HepG2 (cell line): ENCODE measurements at regions not wholly inside any gene's neighbourhood (a gene's known extent, or its start where the extent isn't known, plus 50 kb on each side); places are given as distances from the start of the nearest gene placed in this dataset.

Experiments used
- ATAC-seq: fragments of 200-7000 bp; cut with Tn5 transposase; 3 replicates; pipeline ENCODE4 v1.9.1; 2020; ENCODE audit warnings: mild to moderate bottlenecking, moderate library complexity
- BruUV-seq: library from RNA; stranded (reverse); fragments of 400-500 nt; replicated peaks from 2 replicates; lab custom pipeline; 2021; lab: Mats Ljungman, UMichigan
- CTCF ChIA-PET: fragments of 300-600 bp; formaldehyde crosslinking; extraction: SDS; loops from one replicate; lab custom pipeline; 2021; ENCODE audit warnings: low total read pairs, inconsistent platforms, low intra/inter-chr PET ratio; lab: Yijun Ruan, JAX
- POLR2A ChIA-PET: fragments of 350-600 bp; sonication (Branson Sonifier 250); formaldehyde crosslinking; loops from one replicate; lab custom pipeline; 2020; ENCODE audit warnings: antibody characterized with exemption, inconsistent platforms; lab: Yijun Ruan, JAX
- DNase-seq: peaks from one replicate; pipeline ENCODE4 v3.0.0-alpha.2; 2015; ENCODE audit warnings: low spot score
- FAIRE-seq: peaks from 3 replicates; lab custom pipeline; 2011; peaks lifted over from hg19 to GRCh38; lab: Jason Lieb, UNC
- H2AFZ ChIP-seq: one replicate; pipeline ENCODE4 v1.6.1; 2011; ENCODE audit warnings: low read length, inconsistent platforms
- H3K27ac ChIP-seq: fragments of 300-600 bp; 3 replicates; pipeline ENCODE4 v1.8.0; 2011; ENCODE audit warnings: mixed run types, mild to moderate bottlenecking, mixed read lengths, low read length, inconsistent platforms; ENCODE audit not compliant: insufficient read depth; ENCODE audit errors: extremely low read length
- H3K27me3 ChIP-seq, 2 experiments: fragments of 200-600 bp in 1 of 2; 2 replicates in 1 of 2; 3 replicates in 1 of 2; pipeline versions ENCODE4 v1.6.0 to v1.8.0; 2011; ENCODE audit warnings: low read length in 2 of 2, mild to moderate bottlenecking in 2 of 2, moderate library complexity in 2 of 2, inconsistent platforms in 1 of 2; ENCODE audit not compliant: insufficient read depth in 2 of 2, control insufficient read depth in 1 of 2
- H3K36me3 ChIP-seq, 2 experiments: fragments of 200-600 bp in 1 of 2; replicated peaks in 1 of 2; 2 replicates in 1 of 2; 3 replicates in 1 of 2; pipeline versions ENCODE4 v1.5.1 to v1.8.0; 2011; ENCODE audit warnings: low read length in 2 of 2, inconsistent platforms in 1 of 2; ENCODE audit not compliant: insufficient read depth in 2 of 2, control insufficient read depth in 1 of 2
- H3K4me1 ChIP-seq: 2 replicates; pipeline ENCODE4 v1.5.1; 2012; ENCODE audit warnings: low read length, inconsistent platforms; ENCODE audit not compliant: insufficient read depth
- H3K4me2 ChIP-seq: 2 replicates; pipeline ENCODE4 v1.6.0; 2011; ENCODE audit warnings: low read depth, low read length, inconsistent platforms
- H3K4me3 ChIP-seq, 3 experiments: fragments of 200-600 bp in 1 of 3; sonication (generic), shearing (Covaris generic) in 1 of 3; replicated peaks in 1 of 3; 2 replicates each; pipeline ENCODE4 v1.5.1; 2011 to 2016; ENCODE audit warnings: low read length in 3 of 3, inconsistent platforms in 2 of 3, low read depth in 2 of 3, mild to moderate bottlenecking in 2 of 3, control low read depth in 1 of 3, mixed read lengths in 1 of 3; ENCODE audit not compliant: insufficient read depth in 1 of 3
- H3K79me2 ChIP-seq: one replicate; pipeline ENCODE4 v1.6.1; 2011; ENCODE audit warnings: low read length, inconsistent platforms; ENCODE audit not compliant: insufficient read depth
- H3K9ac ChIP-seq: 2 replicates; pipeline ENCODE4 v1.6.0; 2011; ENCODE audit warnings: mild to moderate bottlenecking, low read depth, low read length, inconsistent platforms; ENCODE audit not compliant: insufficient read depth
- H3K9me3 ChIP-seq: 2 replicates; pipeline ENCODE4 v1.5.1; 2012; ENCODE audit warnings: mild to moderate bottlenecking, low read length
- H4K20me1 ChIP-seq: 2 replicates; pipeline ENCODE4 v1.6.0; 2011; ENCODE audit warnings: inconsistent platforms, mild to moderate bottlenecking, low read length, moderate library complexity; ENCODE audit not compliant: insufficient read depth
- CREB1 ChIP-seq, 2 experiments: fragments of 450-650 bp in 1 of 2; IDR thresholded peaks; 2 replicates each; pipeline ENCODE4 v1.6.1; 2016 to 2017; ENCODE audit warnings: control low read depth in 1 of 2, mild to moderate bottlenecking in 1 of 2, missing compliant biosample characterization in 1 of 2, missing genetic modification characterization in 1 of 2
- HOXA5 ChIP-seq: sonication (generic); formaldehyde crosslinking; IDR thresholded peaks from 2 replicates; pipeline ENCODE4 v1.4.0; 2020; ENCODE audit warnings: missing genetic modification reagents
- KAT2B ChIP-seq: fragments of 150-350 bp; IDR thresholded peaks from 2 replicates; pipeline ENCODE4 v1.6.1; 2014; ENCODE audit warnings: low read depth, low read length, borderline replicate concordance
- MTA1 ChIP-seq: sonication (generic); formaldehyde crosslinking; IDR thresholded peaks from 2 replicates; pipeline ENCODE4 v1.4.0; 2020; ENCODE audit warnings: missing genetic modification reagents, mild to moderate bottlenecking, borderline replicate concordance
- PRPF4 ChIP-seq: fragments of 200-400 bp; formaldehyde crosslinking; IDR thresholded peaks from 2 replicates; pipeline ENCODE4 v1.6.1; 2016; ENCODE audit warnings: low read length, low read depth; ENCODE audit not compliant: poor library complexity, severe bottlenecking
- TMF1 ChIP-seq: sonication (generic); formaldehyde crosslinking; IDR thresholded peaks from 2 replicates; pipeline ENCODE4 v1.8.1; 2022; ENCODE audit warnings: low read depth, missing genetic modification reagents
- ZNF556 ChIP-seq: sonication (generic); formaldehyde crosslinking; IDR thresholded peaks from 2 replicates; pipeline ENCODE4 v1.4.0; 2020; ENCODE audit warnings: mild to moderate bottlenecking, missing genetic modification reagents, borderline replicate concordance
- ZNF558 ChIP-seq: sonication (generic); formaldehyde crosslinking; IDR thresholded peaks from 2 replicates; pipeline ENCODE4 v1.9.0; 2022; ENCODE audit warnings: mild to moderate bottlenecking, missing genetic modification reagents, borderline replicate concordance
- WGBS: methylation state at CpG from one replicate; pipeline ENCODE4 v1.1.6; 2017; ENCODE audit warnings: low lambda C conversion rate; 5-methylcytosine and 5-hydroxymethylcytosine counted together
- in situ Hi-C: cut with HindIII; loops from 2 replicates; pipeline ENCODE4 v1.10.0; 2017; ENCODE audit warnings: low pct_unique_long_range_greater_than_20kb; ENCODE audit not compliant: extremely low pct_ligation_motif_present
- intact Hi-C: fragments of 100-400 bp; cut with micrococcal nuclease; formaldehyde crosslinking; loops from one replicate; pipeline ENCODE4 v1.10.0; 2022; ENCODE audit not compliant: unreplicated experiment
- TF ChIP-seq, protein P1 (sequence below): sonication (generic); formaldehyde crosslinking; IDR thresholded peaks from 2 replicates; pipeline ENCODE4 v1.4.0; 2020; ENCODE audit warnings: mild to moderate bottlenecking, missing genetic modification reagents, borderline replicate concordance
- TF ChIP-seq, protein P2 (sequence below): IDR thresholded peaks from 2 replicates; pipeline ENCODE4 v1.6.1; 2016; ENCODE audit warnings: missing biosample characterization, missing genetic modification reagents, low read depth
- TF ChIP-seq, protein P3 (sequence below): sonication (generic); formaldehyde crosslinking; IDR thresholded peaks from 2 replicates; pipeline ENCODE4 v1.4.0; 2020; ENCODE audit warnings: missing genetic modification reagents, mild to moderate bottlenecking, borderline replicate concordance

DNA sequence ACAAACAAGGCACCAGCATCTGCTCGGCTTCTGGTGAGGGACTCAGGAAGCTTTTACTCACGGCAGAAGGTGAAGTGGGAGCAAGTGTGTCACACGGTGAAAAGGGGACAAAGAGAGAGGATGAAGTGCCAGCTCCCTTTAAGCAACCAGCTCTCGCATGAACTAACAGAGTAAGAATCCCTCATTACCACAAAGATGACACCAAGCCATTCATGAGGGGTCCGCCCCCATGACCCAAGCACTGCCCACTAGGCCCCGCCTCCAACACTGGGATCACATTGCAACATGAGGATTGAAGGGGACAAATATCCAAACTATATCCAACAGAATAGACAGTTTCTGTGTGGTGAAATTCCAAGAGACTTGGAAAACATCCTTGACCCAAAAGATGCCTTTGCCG lies 198.2 kb upstream of the POU2AF2 start (continued):
- TF ChIP-seq, protein P1, sequence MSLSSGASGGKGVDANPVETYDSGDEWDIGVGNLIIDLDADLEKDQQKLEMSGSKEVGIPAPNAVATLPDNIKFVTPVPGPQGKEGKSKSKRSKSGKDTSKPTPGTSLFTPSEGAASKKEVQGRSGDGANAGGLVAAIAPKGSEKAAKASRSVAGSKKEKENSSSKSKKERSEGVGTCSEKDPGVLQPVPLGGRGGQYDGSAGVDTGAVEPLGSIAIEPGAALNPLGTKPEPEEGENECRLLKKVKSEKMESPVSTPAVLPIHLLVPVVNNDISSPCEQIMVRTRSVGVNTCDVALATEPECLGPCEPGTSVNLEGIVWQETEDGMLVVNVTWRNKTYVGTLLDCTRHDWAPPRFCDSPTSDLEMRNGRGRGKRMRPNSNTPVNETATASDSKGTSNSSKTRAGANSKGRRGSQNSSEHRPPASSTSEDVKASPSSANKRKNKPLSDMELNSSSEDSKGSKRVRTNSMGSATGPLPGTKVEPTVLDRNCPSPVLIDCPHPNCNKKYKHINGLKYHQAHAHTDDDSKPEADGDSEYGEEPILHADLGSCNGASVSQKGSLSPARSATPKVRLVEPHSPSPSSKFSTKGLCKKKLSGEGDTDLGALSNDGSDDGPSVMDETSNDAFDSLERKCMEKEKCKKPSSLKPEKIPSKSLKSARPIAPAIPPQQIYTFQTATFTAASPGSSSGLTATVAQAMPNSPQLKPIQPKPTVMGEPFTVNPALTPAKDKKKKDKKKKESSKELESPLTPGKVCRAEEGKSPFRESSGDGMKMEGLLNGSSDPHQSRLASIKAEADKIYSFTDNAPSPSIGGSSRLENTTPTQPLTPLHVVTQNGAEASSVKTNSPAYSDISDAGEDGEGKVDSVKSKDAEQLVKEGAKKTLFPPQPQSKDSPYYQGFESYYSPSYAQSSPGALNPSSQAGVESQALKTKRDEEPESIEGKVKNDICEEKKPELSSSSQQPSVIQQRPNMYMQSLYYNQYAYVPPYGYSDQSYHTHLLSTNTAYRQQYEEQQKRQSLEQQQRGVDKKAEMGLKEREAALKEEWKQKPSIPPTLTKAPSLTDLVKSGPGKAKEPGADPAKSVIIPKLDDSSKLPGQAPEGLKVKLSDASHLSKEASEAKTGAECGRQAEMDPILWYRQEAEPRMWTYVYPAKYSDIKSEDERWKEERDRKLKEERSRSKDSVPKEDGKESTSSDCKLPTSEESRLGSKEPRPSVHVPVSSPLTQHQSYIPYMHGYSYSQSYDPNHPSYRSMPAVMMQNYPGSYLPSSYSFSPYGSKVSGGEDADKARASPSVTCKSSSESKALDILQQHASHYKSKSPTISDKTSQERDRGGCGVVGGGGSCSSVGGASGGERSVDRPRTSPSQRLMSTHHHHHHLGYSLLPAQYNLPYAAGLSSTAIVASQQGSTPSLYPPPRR (CRISPR knock-in tag) = no peak
- TF ChIP-seq, protein P2, sequence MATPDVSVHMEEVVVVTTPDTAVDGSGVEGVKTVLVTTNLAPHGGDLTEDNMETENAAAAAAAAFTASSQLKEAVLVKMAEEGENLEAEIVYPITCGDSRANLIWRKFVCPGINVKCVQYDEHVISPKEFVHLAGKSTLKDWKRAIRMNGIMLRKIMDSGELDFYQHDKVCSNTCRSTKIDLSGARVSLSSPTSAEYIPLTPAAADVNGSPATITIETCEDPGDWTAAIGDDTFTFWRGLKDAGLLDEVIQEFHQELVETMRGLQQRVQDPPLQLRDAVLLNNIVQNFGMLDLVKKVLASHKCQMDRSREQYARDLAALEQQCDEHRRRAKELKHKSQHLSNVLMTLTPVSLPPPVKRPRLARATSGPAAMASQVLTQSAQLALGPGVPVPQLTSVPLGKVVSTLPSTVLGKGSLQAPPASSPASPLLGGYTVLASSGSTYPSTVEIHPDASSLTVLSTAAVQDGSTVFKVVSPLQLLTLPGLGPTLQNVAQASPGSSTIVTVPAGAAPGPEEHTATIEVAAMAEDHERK (CRISPR knock-in tag) = no peak
- TF ChIP-seq PRPF4 = no peak
- TF ChIP-seq ZNF558 (CRISPR knock-in tag) = no peak

DNA sequence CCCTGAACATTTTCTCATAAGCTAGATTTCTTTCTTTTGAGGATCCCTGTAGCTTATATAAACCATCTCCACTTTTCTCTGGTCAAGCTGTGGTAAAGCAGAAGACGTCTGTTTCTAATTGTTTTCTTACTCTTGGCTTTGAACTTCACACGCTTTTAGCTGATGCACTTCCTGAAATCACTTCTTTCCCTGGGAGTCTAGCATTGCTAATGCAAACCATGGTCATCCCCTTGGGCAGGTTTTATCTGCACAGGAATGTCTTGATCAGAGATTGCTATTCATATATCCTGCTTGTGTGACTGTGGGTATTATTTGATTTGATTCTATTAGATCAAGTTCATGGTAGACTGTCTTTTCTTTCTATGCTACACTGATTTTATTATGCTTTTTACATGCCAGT lies 199.2 kb upstream of the POU2AF2 start:
- Histone ChIP-seq H3K4me2 (no peak overlapping the region), H4K20me1 (no peaks in the 10 kb centered on the region), H3K4me1 (no peaks in the 10 kb centered on the region), H3K4me3 (no peak overlapping the region), H3K36me3 (no peaks in the 10 kb centered on the region), H3K27me3 (peaks cover 0 to 8% of the 10 kb centered on the region in 2 experiments; a peak in 1 of 5 replicates), H3K27ac (no peak overlapping the region), H2AFZ (no peak overlapping the region), H3K9ac (no peak overlapping the region), H3K9me3 (no peaks in the 10 kb centered on the region), H3K79me2 (no peaks in the 10 kb centered on the region)
- no peak for FAIRE-seq
- WGBS = 20% methylated on average over 2 of the region's 2 CpGs
- no peak for ATAC-seq
- POLR2A ChIA-PET = no interaction called here
- CTCF ChIA-PET = no interaction called here
- BruUV-seq = no TSS peak
- in situ Hi-C loops = no loop called here
- intact Hi-C loops = no loop called here
- no peak for DNase-seq
- TF ChIP-seq KAT2B (no peak), HOXA5 (CRISPR knock-in tag) (no peak), CREB1 (IDR thresholded peaks at IDR 0.05) (no peak), CREB1 (CRISPR knock-in tag; IDR thresholded peaks at IDR 0.05) (no peak), MTA1 (no peak), TMF1 (CRISPR knock-in tag) (no peak), ZNF556 (no peak)
- TF ChIP-seq, protein P3, sequence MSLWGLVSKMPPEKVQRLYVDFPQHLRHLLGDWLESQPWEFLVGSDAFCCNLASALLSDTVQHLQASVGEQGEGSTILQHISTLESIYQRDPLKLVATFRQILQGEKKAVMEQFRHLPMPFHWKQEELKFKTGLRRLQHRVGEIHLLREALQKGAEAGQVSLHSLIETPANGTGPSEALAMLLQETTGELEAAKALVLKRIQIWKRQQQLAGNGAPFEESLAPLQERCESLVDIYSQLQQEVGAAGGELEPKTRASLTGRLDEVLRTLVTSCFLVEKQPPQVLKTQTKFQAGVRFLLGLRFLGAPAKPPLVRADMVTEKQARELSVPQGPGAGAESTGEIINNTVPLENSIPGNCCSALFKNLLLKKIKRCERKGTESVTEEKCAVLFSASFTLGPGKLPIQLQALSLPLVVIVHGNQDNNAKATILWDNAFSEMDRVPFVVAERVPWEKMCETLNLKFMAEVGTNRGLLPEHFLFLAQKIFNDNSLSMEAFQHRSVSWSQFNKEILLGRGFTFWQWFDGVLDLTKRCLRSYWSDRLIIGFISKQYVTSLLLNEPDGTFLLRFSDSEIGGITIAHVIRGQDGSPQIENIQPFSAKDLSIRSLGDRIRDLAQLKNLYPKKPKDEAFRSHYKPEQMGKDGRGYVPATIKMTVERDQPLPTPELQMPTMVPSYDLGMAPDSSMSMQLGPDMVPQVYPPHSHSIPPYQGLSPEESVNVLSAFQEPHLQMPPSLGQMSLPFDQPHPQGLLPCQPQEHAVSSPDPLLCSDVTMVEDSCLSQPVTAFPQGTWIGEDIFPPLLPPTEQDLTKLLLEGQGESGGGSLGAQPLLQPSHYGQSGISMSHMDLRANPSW = no peak
